GM04503 (cell line): ENCODE measurements at regions not wholly inside any gene's neighbourhood (a gene's known extent, or its start where the extent isn't known, plus 50 kb on each side); places are given as distances from the start of the nearest gene placed in this dataset.

Experiments
- DNase-seq: peaks from one replicate; pipeline ENCODE4 v3.0.0-alpha.2; 2012; ENCODE audit warnings: low read depth

GRCh38 chr20:7710440-7710839, 229.8 kb downstream of the HAO1 start:
- no peak for DNase-seq

- no peak for DNase-seq
Observed at GRCh38 chr20:7712661-7713060, 227.6 kb downstream of the HAO1 start.

- no peak for DNase-seq
Observed at GRCh38 chr20:7714549-7714948, 225.7 kb downstream of the HAO1 start.

- no peak for DNase-seq
Observed at GRCh38 chr20:7716286-7716972, 223.8 kb downstream of the HAO1 start.

- no peak for DNase-seq
Observed at GRCh38 chr20:7722564-7722963, 217.7 kb downstream of the HAO1 start.

- DNase-seq, result no peak
Observed at GRCh38 chr20:7723284-7723683, 217.0 kb downstream of the HAO1 start.

- no peak for DNase-seq
Observed at GRCh38 chr20:7728338-7728737, 211.9 kb downstream of the HAO1 start.

- DNase-seq, result no peak
Observed at GRCh38 chr20:7734216-7734615, 206.0 kb downstream of the HAO1 start.

- no peak for DNase-seq
Observed at GRCh38 chr20:7736336-7736735, 203.9 kb downstream of the HAO1 start.

GRCh38 chr20:7741866-7742265, 198.4 kb downstream of the HAO1 start:
- no peak for DNase-seq

GRCh38 chr20:7742479-7742878, 197.8 kb downstream of the HAO1 start:
- no peak for DNase-seq

- peak; percentile 47 for DNase-seq
Observed at GRCh38 chr20:7744411-7744810, 195.8 kb downstream of the HAO1 start.

- no peak for DNase-seq
Observed at GRCh38 chr20:7748624-7749023, 191.6 kb downstream of the HAO1 start.

- no peak for DNase-seq
Observed at GRCh38 chr20:7754102-7754501, 186.2 kb downstream of the HAO1 start.

- no peak for DNase-seq
Observed at GRCh38 chr20:7758406-7758805, 181.9 kb downstream of the HAO1 start.

- no peak for DNase-seq
Observed at GRCh38 chr20:7760247-7761031, 179.8 kb downstream of the HAO1 start.

- no peak for DNase-seq
Observed at GRCh38 chr20:7765221-7765620, 175.0 kb downstream of the HAO1 start.

- no peak for DNase-seq
Observed at GRCh38 chr20:7770046-7770445, 170.2 kb downstream of the HAO1 start.

- no peak for DNase-seq
Observed at GRCh38 chr20:7770578-7770977, 169.7 kb downstream of the HAO1 start.

- no peak for DNase-seq
Observed at GRCh38 chr20:7772371-7772770, 167.9 kb downstream of the HAO1 start.

- DNase-seq, result no peak
Observed at GRCh38 chr20:7773511-7773910, 166.7 kb downstream of the HAO1 start.

GRCh38 chr20:7775072-7775471, 165.2 kb downstream of the HAO1 start:
- DNase-seq, result peak; percentile 48

- DNase-seq, result no peak
Observed at GRCh38 chr20:7776148-7776547, 164.1 kb downstream of the HAO1 start.

- DNase-seq, result peak; percentile 27
Observed at GRCh38 chr20:7790189-7790588, 150.1 kb downstream of the HAO1 start.
